ENCODE measurements at regions not wholly inside any gene's neighbourhood (a gene's known extent, or its start where the extent isn't known, plus 50 kb on each side); places are given as distances from the start of the nearest gene placed in this dataset.
"Not testable (repeated sequence)": the region's sequence is repeated elsewhere in the genome, so short reads cannot be mapped to it uniquely, and the experiment has no call there.

GRCh38 chr14:30462358-30462757, 96.6 kb upstream of the G2E3 start:
- DNase-seq (ENCODE audit: low spot score), result no peak
- Histone ChIP-seq H3K9me3 (no peaks in the 10 kb centered on the region), H3K4me1 (no peaks in the 10 kb centered on the region), H3K36me3 (no peaks in the 10 kb centered on the region), H3K27me3 (no peaks in the 10 kb centered on the region), H3K4me3 (no peak overlapping the region), H3K27ac (no peak overlapping the region)
- TF ChIP-seq CTCF (IDR thresholded peaks at IDR 0.05), result no peak

GRCh38 chr14:30464481-30464880, 94.5 kb upstream of the G2E3 start:
- Histone ChIP-seq H3K9me3 (no peaks in the 10 kb centered on the region), H3K4me1 (no peaks in the 10 kb centered on the region), H3K27ac (no peak overlapping the region), H3K4me3 (no peak overlapping the region), H3K27me3 (no peaks in the 10 kb centered on the region), H3K36me3 (no peaks in the 10 kb centered on the region)
- no peak for TF ChIP-seq CTCF (IDR thresholded peaks at IDR 0.05)
- no peak for DNase-seq (ENCODE audit: low spot score)

GRCh38 chr14:30468354-30468753, 90.6 kb upstream of the G2E3 start:
- Histone ChIP-seq H3K36me3 (no peaks in the 10 kb centered on the region), H3K27ac (no peak overlapping the region), H3K27me3 (no peaks in the 10 kb centered on the region), H3K9me3 (no peaks in the 10 kb centered on the region), H3K4me3 (no peak overlapping the region), H3K4me1 (no peaks in the 10 kb centered on the region)
- DNase-seq (ENCODE audit: low spot score), result no peak
- no peak for TF ChIP-seq CTCF (IDR thresholded peaks at IDR 0.05)

- H3K27ac ChIP-seq, result no peak overlapping the region
- no peak for TF ChIP-seq CTCF (IDR thresholded peaks at IDR 0.05)
- H3K4me3 ChIP-seq, result no peak overlapping the region
- H3K36me3 ChIP-seq, result no peaks in the 10 kb centered on the region
- H3K27me3 ChIP-seq, result no peaks in the 10 kb centered on the region
- H3K4me1 ChIP-seq, result no peaks in the 10 kb centered on the region
- no peak for DNase-seq (ENCODE audit: low spot score)
- H3K9me3 ChIP-seq, result no peaks in the 10 kb centered on the region
These were observed 87.0 kb upstream of the G2E3 start for GRCh38 chr14:30471980-30472379.

GRCh38 chr14:30473846-30474696, 84.9 kb upstream of the G2E3 start:
- not testable (repeated sequence) for H3K4me1 ChIP-seq; H3K27ac ChIP-seq; H3K4me3 ChIP-seq; H3K9me3 ChIP-seq; H3K27me3 ChIP-seq; DNase-seq (ENCODE audit: low spot score); H3K36me3 ChIP-seq

- no peaks in the 10 kb centered on the region for H3K36me3 ChIP-seq
- no peak for DNase-seq (ENCODE audit: low spot score)
These were observed 76.7 kb upstream of the G2E3 start for GRCh38 chr14:30482276-30482675.

More at GRCh38 chr14:30482276-30482675, 76.7 kb upstream of the G2E3 start:
- Histone ChIP-seq H3K4me3 (no peak overlapping the region), H3K27me3 (no peaks in the 10 kb centered on the region), H3K4me1 (no peaks in the 10 kb centered on the region), H3K27ac (no peak overlapping the region), H3K9me3 (no peaks in the 10 kb centered on the region)
- TF ChIP-seq CTCF (IDR thresholded peaks at IDR 0.05), result no peak

Measured in right atrium auricular region (tissue), 2 donors.